GM21390 (cell line): ENCODE measurements at regions not wholly inside any gene's neighbourhood (a gene's known extent, or its start where the extent isn't known, plus 50 kb on each side); places are given as distances from the start of the nearest gene placed in this dataset.
"Not testable (repeated sequence)": the region's sequence is repeated elsewhere in the genome, so short reads cannot be mapped to it uniquely, and the experiment has no call there.

Experiments
- ATAC-seq: cut with Tn5 transposase; IDR thresholded peaks from one replicate; pipeline ENCODE4 v1.9.1; 2021; ENCODE audit not compliant: unreplicated experiment

DNA sequence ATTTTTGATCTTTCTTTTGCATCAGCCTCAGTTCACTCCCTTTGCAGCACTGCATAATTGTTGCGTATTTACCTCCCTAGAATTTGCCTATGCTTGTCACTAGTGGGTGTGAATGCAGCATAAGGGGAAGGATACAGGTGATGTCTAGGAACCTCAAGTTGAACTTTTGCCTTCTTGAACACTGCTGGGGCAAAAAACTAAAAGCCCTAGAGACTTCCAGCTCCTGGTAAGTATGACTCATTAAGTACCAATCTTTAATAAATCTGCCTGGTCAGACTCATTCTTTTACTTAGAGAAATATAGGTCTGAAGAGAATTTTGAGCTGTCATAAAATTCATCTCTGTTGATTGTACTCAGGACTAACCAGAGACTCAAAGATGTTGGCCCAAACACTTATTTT, 547.3 kb upstream of the FANCL start:
- peak; percentile 57 for ATAC-seq

DNA sequence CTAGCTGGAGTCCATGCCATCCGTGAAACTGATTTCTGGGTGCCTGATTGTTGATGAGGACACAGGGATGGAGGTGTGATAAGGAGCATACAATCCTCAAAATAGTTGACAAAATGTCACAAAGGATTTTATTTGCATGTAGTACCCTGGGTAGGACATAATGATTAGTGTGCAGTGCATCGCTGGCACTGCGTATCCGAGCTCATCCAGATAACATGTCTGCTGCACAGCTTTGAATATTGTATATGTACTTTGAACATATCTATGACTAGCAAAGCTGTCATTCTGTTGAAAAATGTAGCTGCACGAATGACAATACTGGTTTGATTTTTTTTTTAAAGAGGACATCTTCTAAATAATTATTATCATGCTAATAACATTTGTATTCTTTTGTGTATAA, 529.7 kb upstream of the FANCL start:
- ATAC-seq = no peak

DNA sequence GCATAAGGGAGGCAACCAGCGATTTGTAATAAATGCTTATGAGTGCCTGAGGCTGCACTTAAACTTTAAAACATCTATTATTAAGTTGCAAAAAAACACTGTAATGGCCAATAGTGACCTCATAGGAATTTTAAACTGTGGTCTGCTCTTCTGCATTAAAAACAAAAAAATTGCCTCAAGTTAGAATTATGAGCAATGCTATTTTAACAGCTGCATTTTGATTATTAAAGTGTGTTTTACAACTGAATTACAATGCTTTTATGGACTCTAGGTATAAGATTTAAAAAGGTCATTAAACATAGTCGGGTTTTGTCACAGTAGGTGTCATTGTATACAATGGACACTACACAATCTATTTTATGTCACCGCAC, 528.7 kb upstream of the FANCL start:
- ATAC-seq = no peak

- no peak for ATAC-seq
These were observed 528.2 kb upstream of the FANCL start for GRCh38 chr2:58769111-58769863.

- ATAC-seq = no peak
These were observed 527.6 kb upstream of the FANCL start for GRCh38 chr2:58768715-58769080.

DNA sequence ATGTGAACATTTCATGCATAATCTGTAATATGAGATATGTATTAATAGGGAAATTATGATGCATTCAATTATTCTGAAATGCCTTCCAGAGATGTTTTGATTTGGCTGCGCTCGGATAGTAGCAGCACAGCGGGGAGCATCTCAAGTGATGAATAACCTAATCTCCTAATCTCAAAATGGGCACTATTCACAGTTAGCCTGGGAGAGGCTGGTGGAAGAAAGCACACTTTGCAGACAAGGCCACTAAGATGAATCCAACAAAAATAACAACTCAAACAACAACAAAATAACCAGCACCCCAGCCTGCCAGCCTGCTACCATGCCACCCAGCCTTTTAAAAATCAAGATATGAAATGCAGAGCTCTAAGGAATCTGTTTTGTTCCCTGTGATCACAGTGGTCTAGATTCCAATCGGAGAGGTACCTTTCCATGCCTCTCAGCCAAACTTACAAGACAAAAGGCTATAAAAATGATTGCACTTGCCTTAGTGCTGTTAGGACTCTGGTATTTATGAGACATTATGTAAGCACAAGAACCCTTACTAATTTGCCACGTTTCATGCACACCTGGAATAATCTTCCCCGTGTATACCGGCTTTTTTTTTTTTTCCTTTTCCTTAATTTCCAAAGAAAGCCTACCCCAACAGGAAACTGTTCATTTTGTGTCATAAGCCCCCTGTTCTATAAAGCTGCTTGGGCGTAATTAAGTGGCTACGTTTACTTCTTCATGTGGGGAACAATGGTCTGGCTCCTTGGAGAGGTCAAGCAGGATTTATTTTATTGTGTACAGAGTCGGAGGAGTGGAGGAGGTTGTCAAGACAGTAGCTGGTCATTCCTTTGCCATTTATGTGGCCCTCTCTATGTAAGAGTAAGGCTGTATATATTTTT, 526.9 kb upstream of the FANCL start:
- no peak for ATAC-seq

- no peak for ATAC-seq
These were observed 523.4 kb upstream of the FANCL start for GRCh38 chr2:58764338-58765104.

GRCh38 chr2:58762176-58762781, 521.2 kb upstream of the FANCL start:
- ATAC-seq = peak; percentile 78

DNA sequence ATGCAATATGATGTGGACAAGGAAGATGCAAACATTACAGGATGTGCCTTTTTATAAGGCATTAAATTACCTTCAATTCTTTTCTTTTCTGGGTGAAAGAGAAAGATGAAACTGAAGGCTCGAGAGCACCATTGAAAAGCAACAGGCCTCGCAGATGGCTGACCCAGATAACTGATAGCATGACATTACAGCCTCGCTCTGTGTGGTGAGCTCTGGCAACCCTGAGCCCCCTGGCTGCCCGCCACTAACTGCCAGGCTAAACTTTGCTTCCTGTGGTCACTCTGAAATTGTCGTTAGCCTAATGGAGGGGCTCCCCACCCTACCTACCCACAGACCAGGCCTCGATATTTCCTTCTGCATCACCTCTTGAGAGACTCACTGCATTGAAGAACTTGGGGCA, 516.8 kb upstream of the FANCL start:
- no peak for ATAC-seq

GRCh38 chr2:58756336-58756735, 515.2 kb upstream of the FANCL start:
- ATAC-seq = no peak

- not testable (repeated sequence) for ATAC-seq
These were observed 511.4 kb upstream of the FANCL start for GRCh38 chr2:58752507-58752906.

GRCh38 chr2:58751676-58752075, 510.6 kb upstream of the FANCL start:
- not testable (repeated sequence) for ATAC-seq

GRCh38 chr2:58749041-58749440, 507.9 kb upstream of the FANCL start:
- no peak for ATAC-seq

GRCh38 chr2:58745334-58745733, 504.2 kb upstream of the FANCL start:
- ATAC-seq = not testable (repeated sequence)

DNA sequence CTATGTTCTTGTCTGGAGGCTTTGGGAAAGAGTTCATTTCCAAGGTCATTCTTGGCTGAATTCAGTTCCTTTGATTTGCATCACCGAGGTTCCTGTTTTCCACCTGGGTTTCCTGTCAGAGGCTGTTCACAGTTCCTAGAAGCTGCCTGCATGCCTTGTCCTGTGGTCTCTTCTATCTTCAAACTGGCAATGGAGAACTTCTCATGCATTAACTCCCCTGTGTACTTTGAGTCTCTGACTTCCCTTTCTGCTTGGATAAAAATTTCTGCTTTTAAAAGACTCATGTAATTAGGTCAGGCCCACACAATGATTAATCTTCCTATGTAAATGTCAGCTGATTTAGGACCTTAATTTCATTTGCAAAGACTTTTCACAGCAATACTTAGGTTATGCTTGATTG, 499.3 kb upstream of the FANCL start:
- ATAC-seq = no peak

GRCh38 chr2:58739033-58739432, 497.9 kb upstream of the FANCL start:
- no peak for ATAC-seq

DNA sequence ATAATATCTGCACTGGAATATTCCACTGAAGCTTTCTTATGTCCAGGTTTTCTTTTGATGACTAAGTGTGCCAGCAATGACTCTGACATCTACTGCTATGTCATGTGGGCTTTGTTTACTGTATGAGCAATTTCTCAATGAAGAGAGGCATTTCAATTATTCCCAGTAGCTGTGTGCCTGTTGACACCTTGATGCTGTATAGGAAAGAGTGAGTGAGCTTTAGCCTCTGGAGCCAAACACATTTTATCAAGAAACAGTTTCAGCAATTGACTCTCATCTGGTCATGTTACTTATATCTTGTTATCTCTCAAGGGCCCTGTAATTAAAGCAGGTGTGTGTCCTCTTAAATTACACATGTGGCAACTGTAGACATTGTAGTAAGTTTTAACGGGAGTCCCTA, 493.2 kb upstream of the FANCL start:
- no peak for ATAC-seq

DNA sequence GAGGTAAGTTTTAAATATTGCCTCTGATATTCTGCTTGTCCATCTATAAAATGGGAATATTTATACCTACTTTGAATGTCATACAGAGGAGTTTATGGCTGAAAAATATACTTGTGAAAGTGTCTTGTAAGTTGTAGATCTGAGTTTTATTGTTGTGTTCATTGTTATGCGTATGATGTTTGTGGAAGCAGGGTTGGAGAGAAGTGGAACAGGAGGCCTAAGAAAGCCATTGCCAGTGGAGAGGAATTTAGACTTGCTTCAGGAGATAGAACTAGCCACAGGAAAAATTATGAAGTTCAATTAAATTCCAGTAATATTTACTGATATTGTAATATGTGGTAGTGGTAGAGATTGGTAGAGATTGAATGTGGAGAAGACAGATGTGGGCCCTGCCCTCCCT, 491.9 kb upstream of the FANCL start:
- ATAC-seq = no peak

DNA sequence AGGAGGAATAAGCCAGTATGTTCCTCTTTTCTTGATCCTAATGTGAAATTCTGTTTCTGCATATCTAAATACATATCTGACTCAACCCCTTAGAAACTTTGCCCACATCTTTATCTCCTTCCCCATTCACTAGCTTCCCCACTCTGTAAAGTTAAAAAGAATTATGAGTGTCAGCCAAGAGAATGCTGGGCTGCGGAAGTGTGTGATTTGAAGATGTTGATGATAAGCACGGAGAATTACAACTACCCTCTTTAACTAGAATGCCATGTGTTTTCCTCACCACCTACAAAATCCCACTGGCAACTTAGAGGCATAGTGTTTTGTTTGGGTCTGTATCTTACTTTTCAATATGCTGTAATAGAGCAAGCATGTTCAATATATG, 490.4 kb upstream of the FANCL start:
- ATAC-seq = no peak

DNA sequence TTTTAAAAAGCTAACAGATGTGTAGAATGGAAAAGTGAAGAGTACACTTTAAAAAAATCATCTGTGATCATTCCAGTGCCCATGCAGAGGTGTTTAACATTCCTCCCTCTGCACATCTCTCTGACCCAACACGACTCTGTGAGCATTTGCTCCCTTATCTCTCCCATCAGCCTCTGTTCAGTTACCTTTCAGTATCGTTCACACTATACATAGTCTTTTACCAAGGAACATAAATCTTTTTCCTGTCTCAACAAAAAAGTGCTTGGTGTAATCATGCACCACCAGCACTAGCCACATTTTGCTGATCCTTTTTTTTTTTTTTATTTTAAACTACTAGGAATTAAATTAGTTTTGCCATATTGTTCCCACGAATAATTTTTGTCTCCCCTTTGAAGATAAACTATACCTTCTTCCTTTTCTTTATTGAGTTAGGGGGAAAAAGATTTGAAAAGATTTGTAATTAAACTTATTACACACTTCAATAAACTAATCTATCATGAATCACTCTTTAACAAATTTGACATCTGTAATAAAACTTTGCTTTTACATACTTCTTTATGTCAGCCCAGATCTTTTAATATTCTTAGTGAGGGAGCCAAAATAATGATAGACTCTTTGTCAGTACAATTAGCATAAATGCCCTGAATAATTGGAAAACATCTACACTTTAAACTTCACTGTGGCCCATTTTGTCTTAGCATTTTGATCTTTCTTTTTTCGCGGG, 489.8 kb upstream of the FANCL start:
- no peak for ATAC-seq
